H1 (cell line): ENCODE measurements at regions not wholly inside any gene's neighbourhood (a gene's known extent, or its start where the extent isn't known, plus 50 kb on each side); places are given as distances from the start of the nearest gene placed in this dataset.

ENCODE experiments used
- CTCF ChIA-PET: fragments of 300-600 bp; sonication (Branson Sonifier 250); formaldehyde crosslinking; loops from one replicate; lab custom pipeline; 2021; ENCODE audit not compliant: partially characterized antibody; lab: Charles Lee
- POLR2A ChIA-PET: fragments of 300-600 bp; sonication (Branson Sonifier 250); formaldehyde crosslinking; loops from one replicate; lab custom pipeline; 2021; ENCODE audit warnings: inconsistent platforms; ENCODE audit not compliant: partially characterized antibody; lab: Charles Lee
- DNase-seq, 2 experiments: peaks; one replicate each; pipeline versions ENCODE4 v3.0.0 to v3.0.0-alpha.2; 2010 to 2022; ENCODE audit warnings: low spot score in 2 of 2, low read depth in 1 of 2, mixed read lengths in 1 of 2
- FAIRE-seq: peaks from 2 replicates; lab custom pipeline; 2011; peaks lifted over from hg19 to GRCh38; lab: Jason Lieb, UNC
- H2AFZ ChIP-seq: 2 replicates; pipeline ENCODE4 v1.8.1; 2012; ENCODE audit warnings: low read length, inconsistent platforms
- H2AK5ac ChIP-seq: 2 replicates; pipeline ENCODE4 v1.6.1; 2013; ENCODE audit warnings: low read depth, low read length
- H2BK120ac ChIP-seq: replicated peaks from 2 replicates; pipeline ENCODE3; 2013; ENCODE audit warnings: low read depth, low read length, inconsistent platforms
- H2BK12ac ChIP-seq: 2 replicates; pipeline ENCODE4 v1.6.1; 2013; ENCODE audit warnings: low read depth, low read length
- H2BK15ac ChIP-seq: 2 replicates; pipeline ENCODE4 v1.6.1; 2013; ENCODE audit warnings: low read length
- H2BK20ac ChIP-seq: 2 replicates; pipeline ENCODE4 v1.6.1; 2013; ENCODE audit warnings: low read length
- H2BK5ac ChIP-seq: 2 replicates; pipeline ENCODE4 v1.6.1; 2013; ENCODE audit warnings: low read depth, low read length
- H3K14ac ChIP-seq: 2 replicates; pipeline ENCODE4 v1.6.1; 2013; ENCODE audit warnings: inconsistent platforms; ENCODE audit not compliant: insufficient read length
- H3K18ac ChIP-seq: 2 replicates; pipeline ENCODE4 v1.6.1; 2013; ENCODE audit warnings: low read length; ENCODE audit errors: extremely low read depth
- H3K23ac ChIP-seq: 2 replicates; pipeline ENCODE4 v1.6.1; 2013; ENCODE audit warnings: inconsistent platforms; ENCODE audit not compliant: insufficient read length
- H3K23me2 ChIP-seq: 2 replicates; pipeline ENCODE4 v1.6.1; 2013; ENCODE audit warnings: low read depth, low read length
- H3K27ac ChIP-seq: 2 replicates; pipeline ENCODE4 v1.6.1; 2011; ENCODE audit warnings: low read depth, low read length, inconsistent platforms
- H3K27me3 ChIP-seq, 4 experiments: replicated peaks in 1 of 4; 1 replicate in 1 of 4; 2 replicates in 3 of 4; pipeline versions ENCODE4 v1.6.1 to v1.8.1; 2011 to 2013; ENCODE audit warnings: low read length in 3 of 4, mild to moderate bottlenecking in 3 of 4, inconsistent platforms in 2 of 4, mixed read lengths in 2 of 4, moderate library complexity in 1 of 4; ENCODE audit not compliant: control insufficient read depth in 3 of 4, insufficient read depth in 3 of 4; ENCODE audit errors: extremely low read depth in 1 of 4
- H3K36me3 ChIP-seq, 4 experiments: 2 replicates each; pipeline versions ENCODE4 v1.6.1 to v1.8.1; 2011 to 2013; ENCODE audit warnings: mild to moderate bottlenecking in 4 of 4, low read length in 3 of 4, moderate library complexity in 2 of 4, control low read depth in 1 of 4, inconsistent platforms in 1 of 4; ENCODE audit not compliant: insufficient read depth in 4 of 4, control insufficient read depth in 2 of 4
- H3K4ac ChIP-seq: replicated peaks from 2 replicates; pipeline ENCODE3; 2013; ENCODE audit warnings: low read length, low read depth, mixed read lengths, inconsistent platforms; ENCODE audit not compliant: insufficient read length
- H3K4me1 ChIP-seq, 4 experiments: replicated peaks in 1 of 4; 1 replicate in 1 of 4; 2 replicates in 3 of 4; pipeline versions ENCODE4 v1.6.1 to v1.8.1; 2011 to 2013; ENCODE audit warnings: low read length in 3 of 4, inconsistent platforms in 2 of 4, mixed read lengths in 1 of 4; ENCODE audit not compliant: insufficient read depth in 4 of 4, control insufficient read depth in 3 of 4
- H3K4me2 ChIP-seq, 2 experiments: 2 replicates each; pipeline versions ENCODE4 v1.6.1 to v1.8.1; 2011 to 2013; ENCODE audit warnings: low read depth in 2 of 2, low read length in 2 of 2, control low read depth in 1 of 2, inconsistent platforms in 1 of 2, mild to moderate bottlenecking in 1 of 2; ENCODE audit not compliant: insufficient read depth in 1 of 2
- H3K4me3 ChIP-seq, 4 experiments: fragments of 200-600, 300-600 bp in 1 of 4; sonication (generic), shearing (Covaris generic), sonication (Bioruptor Twin) in 1 of 4; 2 replicates each; pipeline versions ENCODE4 v1.5.1 to v1.8.1; 2011 to 2016; ENCODE audit warnings: low read length in 4 of 4, low read depth in 3 of 4, control low read depth in 2 of 4, inconsistent platforms in 2 of 4, mild to moderate bottlenecking in 2 of 4, mixed read lengths in 1 of 4, moderate library complexity in 1 of 4; ENCODE audit not compliant: insufficient read depth in 2 of 4; ENCODE audit errors: extremely low read depth in 1 of 4
- H3K56ac ChIP-seq: replicated peaks from 2 replicates; pipeline ENCODE3; 2013; ENCODE audit warnings: low read depth, mild to moderate bottlenecking, mixed read lengths, low read length, inconsistent platforms; ENCODE audit not compliant: insufficient read length
- H3K79me1 ChIP-seq: 2 replicates; pipeline ENCODE4 v1.6.1; 2013; ENCODE audit warnings: low read depth, low read length, control low read depth
- H3K79me2 ChIP-seq, 2 experiments: 2 replicates each; pipeline versions ENCODE4 v1.6.1 to v1.8.1; 2012 to 2013; ENCODE audit warnings: low read length in 2 of 2, mild to moderate bottlenecking in 2 of 2, inconsistent platforms in 1 of 2; ENCODE audit not compliant: insufficient read depth in 2 of 2, control insufficient read depth in 1 of 2
- H3K9ac ChIP-seq, 4 experiments: replicated peaks in 1 of 4; 1 replicate in 1 of 4; 2 replicates in 3 of 4; pipeline versions ENCODE4 v1.6.1 to v1.8.1; 2011 to 2013; ENCODE audit warnings: low read depth in 3 of 4, low read length in 3 of 4, control low read depth in 2 of 4, mild to moderate bottlenecking in 2 of 4, moderate library complexity in 2 of 4, inconsistent platforms in 1 of 4; ENCODE audit errors: extremely low read depth in 1 of 4
- H3K9me3 ChIP-seq, 2 experiments: 2 replicates each; pipeline versions ENCODE4 v1.6.1 to v1.8.1; 2012 to 2013; ENCODE audit warnings: mild to moderate bottlenecking in 2 of 2, moderate library complexity in 2 of 2, control low read depth in 1 of 2, inconsistent platforms in 1 of 2, low read depth in 1 of 2, low read length in 1 of 2, mixed read lengths in 1 of 2; ENCODE audit not compliant: insufficient read depth in 2 of 2
- H4K20me1 ChIP-seq, 2 experiments: replicated peaks in 1 of 2; 2 replicates each; pipeline versions ENCODE3 to v1.8.1; 2011 to 2013; ENCODE audit warnings: inconsistent platforms in 2 of 2, low read length in 2 of 2, mild to moderate bottlenecking in 1 of 2; ENCODE audit not compliant: insufficient read depth in 2 of 2, control insufficient read depth in 1 of 2
- H4K5ac ChIP-seq: 2 replicates; pipeline ENCODE4 v1.6.1; 2013; ENCODE audit warnings: low read length, low read depth, mixed read lengths, inconsistent platforms; ENCODE audit not compliant: insufficient read length
- H4K8ac ChIP-seq: 2 replicates; pipeline ENCODE4 v1.8.0; 2013; ENCODE audit warnings: mild to moderate bottlenecking, moderate library complexity, low read length, inconsistent platforms; ENCODE audit not compliant: insufficient read depth; ENCODE audit errors: extremely low read depth
- H4K91ac ChIP-seq: replicated peaks from 2 replicates; pipeline ENCODE3; 2013; ENCODE audit warnings: low read length, mixed read lengths, inconsistent platforms; ENCODE audit not compliant: insufficient read length
- JUND ChIP-seq: IDR thresholded peaks from 2 replicates; pipeline ENCODE4 v1.6.1; 2011; ENCODE audit warnings: mild to moderate bottlenecking, improper control_type of control experiment, low read length
- KDM5A ChIP-seq: fragments of 200-600 bp; IDR thresholded peaks from 2 replicates; pipeline ENCODE4 v1.7.1; 2012; ENCODE audit warnings: mild to moderate bottlenecking, low read length, inconsistent platforms, mixed read lengths
- WGBS, 2 experiments: shearing (Covaris generic) in 1 of 2; methylation state at CpG; one replicate each; pipeline versions ENCODE4 v1.1.6 to v1.1.7; 2013 to 2015; ENCODE audit warnings: low lambda C conversion rate in 2 of 2, mixed read lengths in 2 of 2, inconsistent platforms in 1 of 2, low coverage in 1 of 2, missing lambda C conversion rate in 1 of 2; ENCODE audit not compliant: insufficient replicate concordance in 2 of 2, insufficient coverage in 1 of 2, insufficient read length in 1 of 2; ENCODE audit errors: extremely low coverage in 1 of 2, missing lambda C conversion rate in 1 of 2; 5-methylcytosine and 5-hydroxymethylcytosine counted together

DNA sequence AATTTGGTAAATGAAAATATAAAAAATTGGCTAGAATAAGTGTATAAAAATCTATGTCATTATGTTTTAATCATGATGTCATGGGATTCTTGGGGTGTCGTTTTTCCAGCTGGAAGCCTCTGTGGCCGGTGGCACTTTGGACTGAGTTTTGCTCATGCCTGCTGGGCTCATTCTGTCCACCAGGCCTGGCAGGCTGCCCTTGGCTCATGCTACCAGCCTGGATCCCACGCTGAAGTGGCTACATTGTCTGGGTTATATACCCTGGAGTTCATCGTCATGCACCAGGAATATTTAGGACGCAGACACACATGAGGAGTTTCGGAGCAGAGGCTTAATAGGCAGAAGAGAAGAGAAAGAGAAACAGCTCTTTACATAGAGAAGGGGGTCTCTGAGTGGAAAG, 1913.7 kb upstream of the WWC1 start:
- no peak overlapping the region for H3K56ac ChIP-seq
- no peak overlapping the region for H2AFZ ChIP-seq
- no peak overlapping the region for H3K14ac ChIP-seq
- no peaks in the 10 kb centered on the region for H3K27me3 ChIP-seq
- no peak overlapping the region for H3K23ac ChIP-seq
- no peak overlapping the region for H2BK5ac ChIP-seq
- H2AK5ac ChIP-seq, result no peak overlapping the region
- H4K8ac ChIP-seq, result no peak overlapping the region
- no peak overlapping the region for H3K18ac ChIP-seq
- no peak overlapping the region for H3K4me3 ChIP-seq
- H3K9me3 ChIP-seq, result no peaks in the 10 kb centered on the region
- H4K20me1 ChIP-seq, result no peaks in the 10 kb centered on the region
- no peaks in the 10 kb centered on the region for H3K36me3 ChIP-seq
- no peak overlapping the region for H2BK120ac ChIP-seq
- H2BK15ac ChIP-seq, result 0 out of 2 replicates have a peak overlapping the region, but pooled peaks have one; percentile 48
- no peak overlapping the region for H2BK20ac ChIP-seq
- FAIRE-seq, result no peak
- peaks cover 0 to 2% (median 0%) of the 10 kb centered on the region in 4 experiments; a peak in 1 of 7 replicates for H3K4me1 ChIP-seq
- H3K79me2 ChIP-seq, result no peaks in the 10 kb centered on the region
- no peak overlapping the region for H4K5ac ChIP-seq
- no peak overlapping the region for H2BK12ac ChIP-seq
- 93% methylated on average over 6 of the region's 6 CpGs; no CpG with 5 or more reads in 1 of the 2 experiments for WGBS, 2 experiments
- H4K91ac ChIP-seq, result no peak overlapping the region
- no peak overlapping the region for H3K9ac ChIP-seq
- H3K4ac ChIP-seq, result no peak overlapping the region
- DNase-seq, result no peak
- H3K27ac ChIP-seq, result no peak overlapping the region
- H3K79me1 ChIP-seq, result no peaks in the 10 kb centered on the region
- H3K23me2 ChIP-seq, result no peaks in the 10 kb centered on the region
- TF ChIP-seq JUND (no peak), KDM5A (no peak)
- TF ChIP-seq, all 59 proteins: peak for 0
- POLR2A ChIA-PET, result no interaction called here
- CTCF ChIA-PET, result interaction anchor here (1.3 kb wide), 1 partner anchor 23 kb away, joined by 3 read pairs; no protein-coding TSS in a partner anchor
- no peak overlapping the region for H3K4me2 ChIP-seq
